GF-D8 (cell line): ENCODE measurements at regions not wholly inside any gene's neighbourhood (a gene's known extent, or its start where the extent isn't known, plus 50 kb on each side); places are given as distances from the start of the nearest gene placed in this dataset.
"Not testable (repeated sequence)": the region's sequence is repeated elsewhere in the genome, so short reads cannot be mapped to it uniquely, and the experiment has no call there.

Experiments
- DNase-seq: peaks from one replicate; lab custom pipeline; 2025; lab: John Stamatoyannopoulos, UW

DNA sequence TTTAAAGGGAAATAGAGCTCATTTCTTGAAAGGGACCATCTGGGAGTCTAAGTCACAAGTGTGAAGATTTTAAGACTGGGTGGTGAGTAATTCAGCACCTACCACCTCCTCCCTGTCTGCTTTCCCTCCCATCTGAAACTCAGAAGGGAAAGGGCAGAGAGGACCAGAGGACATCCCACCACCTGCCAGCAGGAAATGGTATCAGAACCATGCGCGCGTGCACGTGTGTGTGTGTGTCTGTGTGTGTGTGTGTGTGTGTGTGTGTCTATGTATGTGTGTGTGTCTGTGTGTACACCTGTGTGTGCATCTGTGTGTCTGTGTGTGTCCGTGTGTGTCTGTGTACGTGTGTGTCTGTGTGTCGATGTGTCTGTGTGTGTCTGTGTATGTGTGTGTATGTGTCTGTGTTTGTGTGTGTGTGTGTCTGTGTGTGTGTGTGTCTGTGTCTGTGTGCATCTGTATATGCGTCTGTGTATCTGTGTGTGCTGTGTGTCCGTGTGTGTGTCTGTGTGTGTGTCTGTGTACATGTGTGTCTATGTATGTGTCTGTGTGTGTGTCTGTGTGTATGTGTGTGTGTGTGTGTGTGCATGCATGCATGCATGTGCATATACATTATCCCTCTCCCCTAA, 76.8 kb downstream of the ZFP36L2 start:
- DNase-seq, result no peak

DNA sequence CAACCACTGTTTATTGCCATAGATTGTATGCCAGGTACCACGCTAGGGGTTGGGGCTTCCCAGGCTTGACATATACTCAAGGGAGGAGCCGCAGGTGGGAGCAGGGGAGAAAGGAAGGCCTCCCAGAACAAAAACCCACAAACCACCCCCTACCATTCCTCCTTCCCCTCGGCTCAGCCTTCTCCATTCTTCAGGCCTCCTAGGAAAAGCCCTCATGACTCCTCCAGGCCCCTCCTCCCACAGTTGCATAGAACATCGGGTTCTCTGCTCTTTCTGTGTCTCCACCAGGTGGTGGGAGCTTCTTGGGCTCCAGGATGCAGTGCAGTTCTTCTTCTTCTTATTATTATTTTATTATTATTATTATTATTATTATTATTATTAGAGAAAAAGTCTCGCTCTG, 80.3 kb downstream of the ZFP36L2 start:
- DNase-seq, result no peak

DNA sequence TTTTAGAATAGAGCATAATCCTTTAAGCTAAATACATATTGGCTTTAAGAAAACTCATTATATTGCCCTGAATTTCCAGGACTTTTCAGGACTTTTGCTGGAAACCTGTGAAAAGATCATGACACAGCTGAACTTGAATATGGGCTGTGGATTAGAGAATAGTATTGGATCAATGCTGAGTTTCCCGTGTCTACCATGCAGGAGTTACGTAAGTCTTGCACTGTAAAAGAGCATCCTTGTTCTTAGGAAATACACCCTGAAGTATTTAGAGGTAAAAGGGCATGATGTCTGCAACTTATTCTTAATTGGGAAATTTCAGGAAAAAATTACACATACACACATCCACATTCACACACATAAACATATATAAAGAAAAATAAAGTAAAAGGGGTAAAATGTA, 82.1 kb downstream of the ZFP36L2 start:
- DNase-seq, result no peak

DNA sequence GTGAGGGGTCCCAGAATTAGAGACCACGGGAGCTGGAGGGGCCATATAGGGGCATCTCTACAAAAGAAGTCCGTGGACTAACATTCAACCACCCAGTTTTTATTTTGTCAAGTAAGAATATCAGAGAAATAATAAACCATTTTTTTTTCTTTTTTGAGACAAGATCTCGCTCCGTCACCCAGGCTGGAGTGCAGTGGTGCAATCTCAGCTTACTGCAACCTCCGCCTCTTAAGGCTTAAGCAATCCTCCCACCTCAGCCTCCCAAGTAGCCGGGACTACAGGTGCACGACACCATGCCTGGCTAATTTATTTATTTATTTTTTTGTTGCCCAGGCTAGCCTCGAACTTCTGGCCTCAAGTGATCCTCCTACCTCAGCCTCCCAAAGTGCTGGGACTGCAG, 82.7 kb downstream of the ZFP36L2 start:
- no peak for DNase-seq

DNA sequence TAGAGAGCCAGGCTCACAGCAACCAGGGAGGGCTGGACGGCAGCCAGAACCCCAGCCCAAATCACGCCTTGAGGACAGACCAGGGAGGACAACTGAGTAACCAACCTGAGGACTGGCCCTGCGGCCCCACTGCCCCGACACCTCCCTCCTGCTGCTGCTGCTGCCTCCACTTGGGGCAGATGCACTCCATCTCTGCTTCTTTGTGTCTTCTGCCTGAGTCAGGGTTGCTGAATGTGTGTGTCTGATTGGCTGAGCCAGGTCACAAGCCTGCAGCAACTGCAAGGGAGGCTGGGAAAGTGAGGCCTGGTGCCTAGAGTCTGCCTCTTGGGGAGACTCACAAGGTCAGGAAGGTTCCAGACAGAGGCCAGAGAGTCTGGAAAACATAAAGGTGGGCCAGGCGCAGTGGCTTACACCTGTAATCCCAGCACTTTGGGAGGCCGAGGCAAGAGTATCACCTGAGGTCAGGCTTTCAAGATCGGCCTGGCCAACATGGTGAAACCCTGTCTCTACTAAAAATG, 83.4 kb downstream of the ZFP36L2 start:
- DNase-seq, result peak; percentile 14

DNA sequence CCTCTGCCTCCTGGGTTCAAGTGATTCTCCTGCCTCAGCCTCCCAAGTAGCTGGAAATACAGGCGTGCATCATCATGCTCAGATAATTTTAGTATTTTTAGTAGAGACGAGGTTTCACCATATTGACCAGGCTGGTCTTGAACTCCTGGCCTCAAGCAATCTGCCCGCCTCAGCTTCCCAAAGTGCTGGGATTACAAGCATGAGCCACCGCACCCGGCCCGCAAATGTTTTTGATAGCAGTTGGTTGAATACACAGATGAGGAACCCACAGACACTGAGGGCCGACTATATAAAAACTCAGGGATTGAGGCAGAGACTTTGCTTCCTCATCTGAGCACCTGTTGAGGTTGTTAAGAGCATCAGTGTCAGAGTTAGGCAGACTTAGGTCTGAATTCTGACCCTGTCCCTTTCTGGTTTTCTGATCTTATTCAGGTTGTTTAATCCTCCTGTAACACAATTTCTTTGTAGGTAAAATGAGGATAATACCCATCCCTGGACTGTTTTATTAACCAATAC, 84.7 kb downstream of the ZFP36L2 start:
- DNase-seq, result not testable (repeated sequence)

DNA sequence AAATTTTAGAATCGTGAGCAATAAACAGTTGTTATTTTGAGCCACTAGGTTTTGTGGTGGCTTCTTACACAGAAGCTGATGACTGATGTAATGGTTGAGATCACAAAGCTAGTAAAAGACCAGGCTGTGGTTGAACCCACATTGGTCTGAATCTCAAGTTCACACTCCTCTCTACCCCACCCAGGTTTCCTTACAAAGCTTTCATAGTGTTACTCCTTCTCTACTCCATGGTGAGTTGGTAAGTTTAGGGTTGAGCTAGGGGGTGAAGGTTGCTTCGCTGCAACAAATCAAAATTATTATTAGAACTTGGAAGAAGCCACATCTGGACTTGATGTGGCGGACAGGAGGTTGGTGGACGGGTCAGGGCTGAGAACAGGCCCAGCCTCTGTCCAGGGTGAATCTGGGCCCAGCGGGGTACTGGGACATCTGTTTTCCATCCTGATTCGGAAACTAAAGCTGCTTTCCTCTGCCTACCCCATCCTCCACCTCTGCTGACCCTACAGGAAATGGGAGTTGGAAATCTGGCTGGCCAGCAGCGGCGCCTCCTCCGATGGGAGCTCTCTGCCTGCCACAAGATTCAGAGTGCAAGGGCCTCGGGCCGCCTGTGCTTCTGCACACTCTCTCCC, 86.3 kb downstream of the ZFP36L2 start:
- no peak for DNase-seq

DNA sequence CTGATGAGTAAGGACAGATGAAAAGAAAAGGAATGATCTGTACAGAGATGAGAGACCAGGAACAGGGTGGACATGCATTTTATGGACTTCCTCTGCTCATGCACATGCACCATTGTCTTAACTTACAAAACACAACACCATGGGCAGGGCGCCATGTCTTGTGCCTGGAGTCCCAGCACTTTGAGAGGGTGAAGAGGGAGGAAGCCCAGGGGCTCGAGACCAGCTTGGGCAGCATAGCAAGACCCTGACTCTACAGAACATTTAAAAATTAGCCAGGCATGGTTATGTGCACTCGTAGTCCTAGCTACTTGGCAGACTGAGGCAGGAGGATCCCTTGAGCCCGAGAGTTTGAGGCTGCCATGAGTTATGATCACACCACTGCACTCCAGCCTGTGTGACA, 86.9 kb downstream of the ZFP36L2 start:
- DNase-seq, result no peak

DNA sequence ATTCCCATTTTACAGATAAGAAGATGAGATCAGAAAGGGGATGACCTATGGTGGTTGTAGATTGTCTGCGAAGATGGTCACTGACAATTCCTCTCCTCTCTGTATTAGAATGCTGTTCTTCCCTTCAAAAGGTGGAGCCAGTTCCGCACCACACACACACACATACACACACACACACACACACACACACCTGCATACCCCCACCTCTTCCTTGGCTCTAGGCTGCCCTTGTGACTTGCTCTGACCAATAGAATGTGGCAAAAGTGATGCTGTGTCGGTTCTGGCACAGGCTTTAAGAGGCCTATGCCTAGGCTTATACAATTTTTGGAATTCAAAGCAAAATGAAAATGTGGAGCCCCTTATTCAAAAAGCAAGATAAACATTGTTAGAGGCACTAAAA, 88.0 kb downstream of the ZFP36L2 start:
- no peak for DNase-seq

DNA sequence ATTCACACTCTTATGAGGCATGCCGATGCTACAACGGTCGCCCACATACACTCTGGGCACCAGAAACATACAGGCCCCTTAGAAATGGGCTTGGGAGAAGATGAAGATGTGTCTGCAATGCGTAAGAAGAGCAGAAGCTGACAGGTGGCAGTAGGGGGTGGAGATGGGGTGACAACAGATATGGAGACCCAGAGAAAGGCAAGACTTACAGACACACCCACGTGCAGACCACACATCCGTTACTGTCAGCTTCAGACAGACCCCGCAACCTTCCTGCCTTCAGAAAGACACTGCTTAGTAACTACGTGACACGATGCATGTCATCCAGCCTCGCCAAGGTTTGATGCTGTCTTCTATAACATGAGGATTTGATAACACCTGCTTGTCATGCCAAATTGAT, 89.5 kb downstream of the ZFP36L2 start:
- DNase-seq, result no peak

DNA sequence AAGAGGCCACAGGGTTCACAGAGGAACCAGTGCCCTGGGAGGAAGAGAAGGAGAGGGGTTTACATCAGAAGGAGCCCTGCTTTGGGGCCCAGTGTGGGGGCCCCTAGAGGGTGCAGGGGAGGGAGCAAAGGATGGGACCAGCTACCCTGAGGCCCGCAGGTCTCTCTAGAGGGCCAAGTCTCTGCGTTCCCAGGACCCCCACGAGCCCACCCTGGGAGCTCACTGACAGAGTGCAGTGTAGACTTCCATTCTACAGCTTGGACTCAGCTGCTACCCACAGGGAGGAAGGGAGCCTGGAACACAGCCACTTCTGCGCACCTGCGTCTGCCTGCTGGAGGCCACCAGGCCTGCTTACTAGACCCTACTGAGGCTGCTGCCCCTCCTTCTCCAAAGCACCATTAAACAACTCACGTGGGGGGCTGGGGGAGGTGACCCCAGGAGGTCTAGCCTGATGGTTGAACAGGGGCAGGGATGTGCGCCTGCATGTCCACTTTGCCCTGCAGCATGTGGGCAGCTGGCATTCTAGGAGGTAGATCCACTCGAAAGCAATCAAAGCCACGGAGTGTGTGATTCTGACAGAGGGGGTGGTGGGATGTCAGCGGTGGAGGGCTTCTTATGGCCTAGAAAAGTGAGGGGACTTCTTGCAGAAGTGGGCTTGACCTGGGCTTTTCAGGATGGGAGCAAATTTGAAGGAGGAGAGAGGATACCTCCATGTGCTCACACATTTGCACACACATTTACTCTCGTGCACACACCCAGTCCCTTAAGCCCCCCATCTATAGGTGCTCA, 90.2 kb downstream of the ZFP36L2 start:
- DNase-seq, result no peak

DNA sequence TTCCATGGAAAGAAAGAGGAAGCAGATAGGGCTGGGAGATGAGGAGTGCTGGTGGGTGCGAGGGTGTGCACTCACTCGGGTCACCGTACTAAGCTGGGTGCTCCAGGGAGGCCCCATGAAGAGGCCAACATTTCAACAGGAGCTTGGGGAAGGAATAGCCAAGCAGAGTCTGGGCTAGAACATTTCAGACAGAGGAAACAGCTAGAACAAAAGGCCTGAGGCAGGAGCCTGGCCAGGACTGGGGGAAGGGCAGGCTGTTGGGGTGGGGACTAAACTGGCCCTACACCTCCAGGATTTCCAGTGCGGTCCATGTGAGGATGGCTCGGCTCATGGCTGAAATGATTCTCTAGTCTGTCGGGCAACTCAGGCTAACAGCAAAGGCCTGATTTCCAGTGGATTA, 90.8 kb downstream of the ZFP36L2 start:
- no peak for DNase-seq

DNA sequence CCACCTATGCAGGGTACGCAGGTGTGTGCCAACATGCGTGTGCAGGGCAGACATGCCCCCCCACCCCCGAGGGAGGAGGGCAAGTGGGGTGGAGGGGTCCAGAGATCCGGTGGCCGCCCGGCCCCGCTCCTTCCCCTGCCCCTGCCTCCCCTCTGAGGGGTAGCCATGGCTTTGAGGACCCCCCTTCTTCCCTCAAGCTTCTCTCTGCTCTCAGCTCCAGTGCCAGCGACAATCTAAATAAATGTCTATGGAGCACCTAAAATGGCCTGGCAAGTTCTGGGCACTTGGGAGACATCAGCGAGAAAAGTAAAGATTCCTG, 91.9 kb downstream of the ZFP36L2 start:
- no peak for DNase-seq

DNA sequence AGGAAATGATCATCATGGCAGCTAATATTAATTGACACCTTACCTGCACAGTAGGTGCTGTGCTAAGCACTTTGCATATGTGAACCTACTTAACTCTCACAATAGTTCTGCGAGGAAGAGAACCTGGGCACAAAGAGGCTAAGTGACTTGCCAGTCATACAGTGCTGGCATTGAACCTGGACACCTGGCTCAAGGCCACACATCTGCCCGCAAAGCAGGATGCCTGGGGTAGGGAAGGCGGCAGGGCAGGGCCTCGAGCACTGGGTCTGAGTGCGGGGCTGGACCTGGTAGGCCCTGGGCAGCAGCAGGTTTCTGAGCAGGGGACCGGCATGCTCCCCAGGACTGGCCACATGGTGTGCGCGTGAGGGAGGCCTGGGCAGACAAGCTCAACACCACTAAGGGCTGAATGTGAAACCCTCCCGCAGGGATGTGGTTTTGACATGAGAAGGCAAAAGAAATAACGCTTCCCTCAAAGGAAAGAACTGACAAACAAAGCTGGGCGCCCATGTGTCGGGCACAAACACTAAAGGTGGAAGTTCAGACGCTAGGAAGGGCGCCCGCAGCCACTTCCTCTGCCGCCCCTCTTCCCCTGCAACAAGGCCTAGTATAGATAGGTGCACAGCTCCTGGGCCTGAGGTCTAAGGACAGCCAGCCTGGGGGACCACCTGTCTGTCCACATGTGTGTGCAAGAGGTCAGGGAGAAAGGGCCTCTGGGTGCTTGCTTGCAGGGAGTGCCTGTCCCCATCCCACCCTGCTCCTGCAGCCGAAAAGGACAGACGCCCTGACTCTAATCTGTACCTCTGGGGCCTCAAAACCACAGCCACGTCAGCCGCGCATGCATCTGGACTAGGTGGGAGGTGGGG, 92.5 kb downstream of the ZFP36L2 start:
- DNase-seq, result peak; percentile 90

DNA sequence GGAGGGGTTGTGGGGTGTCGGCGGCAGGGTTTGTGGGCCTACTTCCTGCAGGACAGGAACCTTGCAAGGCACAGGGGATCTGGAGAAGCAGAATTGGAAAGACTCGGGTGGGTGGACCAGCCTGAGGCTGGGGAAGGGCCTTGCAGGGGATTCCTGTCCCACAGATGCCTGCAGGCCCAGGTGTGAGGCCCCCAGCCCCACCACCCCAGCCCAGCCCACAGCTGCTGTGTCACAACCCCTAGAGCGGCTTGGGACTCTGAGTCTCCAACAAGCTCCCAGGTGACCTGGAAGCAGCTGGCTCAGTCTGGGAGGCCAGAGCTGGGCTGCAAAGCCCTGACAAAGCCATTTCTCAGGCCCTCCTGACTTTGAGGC, 93.1 kb downstream of the ZFP36L2 start:
- DNase-seq, result peak; percentile 42

DNA sequence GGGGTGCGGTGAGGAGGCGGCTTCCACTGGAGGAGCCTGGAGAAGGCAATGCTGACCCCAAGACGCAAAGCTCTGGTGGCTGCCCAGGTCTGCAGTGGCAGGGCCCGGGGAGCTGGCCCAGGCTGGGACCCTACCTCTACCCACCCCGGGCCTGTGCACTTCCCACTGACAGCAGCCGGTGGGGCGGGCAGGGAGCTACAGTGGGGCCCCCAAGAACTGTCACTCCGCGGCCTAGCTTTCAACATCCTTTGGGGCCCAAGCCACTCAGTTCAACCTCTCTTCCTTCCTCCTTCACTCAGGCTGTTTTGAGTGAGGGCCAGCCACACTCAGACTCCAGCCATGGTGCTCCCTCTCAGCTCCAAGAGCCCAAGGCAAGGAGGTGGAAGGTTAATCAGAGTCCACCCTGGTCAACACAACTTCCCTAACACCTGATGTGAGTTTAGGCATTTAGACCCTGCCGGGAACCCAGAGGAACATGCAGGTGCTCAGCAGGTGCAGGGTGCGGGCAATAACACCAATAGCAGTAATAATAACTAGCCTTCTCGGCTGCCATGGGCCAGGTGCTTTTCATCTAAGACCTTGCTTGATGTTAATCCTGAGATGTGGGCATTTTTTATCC, 93.6 kb downstream of the ZFP36L2 start:
- DNase-seq, result peak; percentile 86

DNA sequence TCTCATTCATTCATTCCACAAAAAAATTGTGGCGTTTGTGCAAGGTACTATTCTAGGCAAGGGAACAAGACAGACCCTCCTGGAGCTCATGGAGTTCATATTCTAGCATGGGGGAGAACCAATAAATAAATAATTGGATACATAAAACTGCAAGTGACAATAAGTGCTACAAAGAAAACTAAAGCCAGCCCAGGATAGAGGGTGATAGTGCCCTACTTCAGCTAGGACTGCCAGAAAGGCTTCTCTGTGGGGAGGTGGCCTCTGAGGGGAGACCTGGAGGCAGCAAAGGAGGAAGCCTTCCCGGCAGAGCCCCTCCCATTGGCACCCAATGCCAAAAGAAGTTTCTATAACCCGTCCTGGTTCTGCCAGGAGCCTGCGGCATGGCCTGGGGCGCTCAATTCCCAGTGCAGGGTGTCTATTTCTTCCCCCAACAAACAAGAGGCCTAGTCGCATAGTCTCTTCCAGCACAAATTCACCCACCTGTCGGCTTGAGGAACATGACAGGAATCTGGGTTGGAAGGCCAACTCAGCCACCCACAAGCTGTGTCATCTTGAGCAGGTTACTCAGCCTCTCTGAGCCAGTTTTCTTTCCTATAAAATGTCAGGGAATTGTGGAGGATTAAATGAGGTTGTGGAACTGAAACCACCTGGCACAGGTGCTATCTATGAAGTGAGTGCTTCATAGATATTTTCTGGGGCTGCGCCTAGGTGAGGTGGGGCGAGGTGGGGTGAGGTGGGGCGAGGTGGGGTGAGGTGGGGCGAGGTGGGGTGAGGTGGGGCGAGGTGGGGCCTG, 94.3 kb downstream of the ZFP36L2 start:
- peak; percentile 62 for DNase-seq

DNA sequence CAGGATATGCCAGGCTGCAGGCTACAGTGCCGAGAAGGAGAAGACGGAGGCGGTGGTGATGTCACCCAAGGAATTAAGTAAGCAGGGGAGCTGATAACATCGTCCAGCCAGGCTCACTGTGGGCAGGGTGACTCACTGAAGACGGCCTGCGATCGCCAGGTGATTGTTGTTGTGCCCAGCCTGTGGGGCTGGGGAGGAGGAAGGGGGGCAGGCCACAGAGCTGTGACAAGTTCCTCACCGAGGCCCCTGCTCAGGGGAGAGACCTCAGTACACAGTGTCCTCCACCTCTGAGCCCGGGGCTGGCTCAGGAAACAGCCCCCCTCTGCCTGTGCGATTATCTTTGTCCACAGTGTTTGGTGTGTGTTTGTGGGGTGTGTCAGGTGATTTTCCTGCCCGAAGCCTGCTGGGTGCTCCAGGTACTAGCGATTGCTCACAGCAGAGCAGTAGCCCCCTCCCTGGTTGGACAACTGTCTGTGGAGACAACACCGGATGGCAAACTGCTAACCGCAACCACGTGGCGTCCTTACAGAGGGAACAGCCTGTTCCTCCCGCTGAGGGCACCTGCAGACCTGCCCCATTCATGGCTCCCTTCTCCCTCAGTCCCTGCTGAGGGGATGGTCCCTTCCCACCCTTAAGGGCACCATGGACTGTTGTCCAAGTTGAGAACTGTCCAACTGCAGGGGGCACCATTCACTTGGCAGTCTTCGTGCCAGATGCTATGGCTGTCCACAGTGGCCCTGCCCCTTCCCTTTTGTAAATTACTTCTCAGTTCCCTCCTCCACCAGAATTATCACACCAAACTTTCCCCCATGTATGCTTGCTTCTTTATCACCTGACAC, 95.1 kb downstream of the ZFP36L2 start:
- peak; percentile 98 for DNase-seq

DNA sequence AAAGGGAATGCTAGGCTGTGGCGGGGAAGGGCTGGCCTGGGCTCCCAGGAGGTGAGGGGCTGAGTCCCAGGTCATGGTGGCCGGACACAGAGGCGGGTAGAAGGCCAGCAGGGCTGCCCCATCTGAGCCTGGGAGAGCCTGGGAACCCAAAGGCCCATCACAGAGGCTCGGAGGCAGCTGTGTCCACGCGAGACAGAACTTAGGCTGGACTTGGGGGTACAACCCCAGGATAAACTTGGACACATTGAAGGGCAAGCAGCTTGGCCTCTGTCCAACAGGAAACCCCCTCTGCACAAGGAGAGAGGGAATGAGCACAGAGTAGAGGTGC, 95.9 kb downstream of the ZFP36L2 start:
- DNase-seq, result no peak
